ENCODE measurements at regions not wholly inside any gene's neighbourhood (a gene's known extent, or its start where the extent isn't known, plus 50 kb on each side); places are given as distances from the start of the nearest gene placed in this dataset.

DNA sequence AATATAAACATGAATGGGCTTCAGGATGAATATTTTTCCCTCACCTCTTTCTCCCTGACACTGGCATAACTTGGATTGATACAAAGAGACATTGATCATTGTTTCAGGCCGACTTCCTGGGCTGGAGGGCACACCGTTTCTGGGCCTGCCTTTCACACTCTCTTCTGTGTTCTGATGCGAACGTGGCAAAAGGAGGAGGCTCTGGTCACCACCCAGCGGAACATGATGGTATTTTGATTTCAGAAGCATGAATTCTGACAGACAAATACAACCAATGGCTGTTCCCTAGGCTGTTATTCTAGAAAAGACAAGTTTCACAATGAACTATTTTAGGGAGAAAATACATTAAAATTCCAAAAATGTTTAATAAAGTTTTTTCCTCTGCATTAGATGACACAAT is 534.5 kb upstream of the MKI67 start:
- TF ChIP-seq SMC3 (conservative IDR thresholded peaks at IDR 0.05; ENCODE audit: poor library complexity) (no peak), EP300 (conservative IDR thresholded peaks at IDR 0.05; ENCODE audit: poor library complexity, severe bottlenecking) (no peak), EZH2 (IDR thresholded peaks at IDR 0.05; ENCODE audit: borderline replicate concordance, insufficient read depth, low read length, poor library complexity, severe bottlenecking) (no peak), RAD21 (conservative IDR thresholded peaks at IDR 0.05) (no peak), TAF1 (IDR thresholded peaks at IDR 0.05; ENCODE audit: low read depth) (no peak), MXI1 (conservative IDR thresholded peaks at IDR 0.05; ENCODE audit: poor library complexity, severe bottlenecking) (no peak), POLR2AphosphoS5 (IDR thresholded peaks at IDR 0.05) (no peak)
- TF ChIP-seq, protein P1, sequence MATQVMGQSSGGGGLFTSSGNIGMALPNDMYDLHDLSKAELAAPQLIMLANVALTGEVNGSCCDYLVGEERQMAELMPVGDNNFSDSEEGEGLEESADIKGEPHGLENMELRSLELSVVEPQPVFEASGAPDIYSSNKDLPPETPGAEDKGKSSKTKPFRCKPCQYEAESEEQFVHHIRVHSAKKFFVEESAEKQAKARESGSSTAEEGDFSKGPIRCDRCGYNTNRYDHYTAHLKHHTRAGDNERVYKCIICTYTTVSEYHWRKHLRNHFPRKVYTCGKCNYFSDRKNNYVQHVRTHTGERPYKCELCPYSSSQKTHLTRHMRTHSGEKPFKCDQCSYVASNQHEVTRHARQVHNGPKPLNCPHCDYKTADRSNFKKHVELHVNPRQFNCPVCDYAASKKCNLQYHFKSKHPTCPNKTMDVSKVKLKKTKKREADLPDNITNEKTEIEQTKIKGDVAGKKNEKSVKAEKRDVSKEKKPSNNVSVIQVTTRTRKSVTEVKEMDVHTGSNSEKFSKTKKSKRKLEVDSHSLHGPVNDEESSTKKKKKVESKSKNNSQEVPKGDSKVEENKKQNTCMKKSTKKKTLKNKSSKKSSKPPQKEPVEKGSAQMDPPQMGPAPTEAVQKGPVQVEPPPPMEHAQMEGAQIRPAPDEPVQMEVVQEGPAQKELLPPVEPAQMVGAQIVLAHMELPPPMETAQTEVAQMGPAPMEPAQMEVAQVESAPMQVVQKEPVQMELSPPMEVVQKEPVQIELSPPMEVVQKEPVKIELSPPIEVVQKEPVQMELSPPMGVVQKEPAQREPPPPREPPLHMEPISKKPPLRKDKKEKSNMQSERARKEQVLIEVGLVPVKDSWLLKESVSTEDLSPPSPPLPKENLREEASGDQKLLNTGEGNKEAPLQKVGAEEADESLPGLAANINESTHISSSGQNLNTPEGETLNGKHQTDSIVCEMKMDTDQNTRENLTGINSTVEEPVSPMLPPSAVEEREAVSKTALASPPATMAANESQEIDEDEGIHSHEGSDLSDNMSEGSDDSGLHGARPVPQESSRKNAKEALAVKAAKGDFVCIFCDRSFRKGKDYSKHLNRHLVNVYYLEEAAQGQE (IDR thresholded peaks at IDR 0.05; ENCODE audit: borderline replicate concordance), result no peak
- TF ChIP-seq, protein P2, sequence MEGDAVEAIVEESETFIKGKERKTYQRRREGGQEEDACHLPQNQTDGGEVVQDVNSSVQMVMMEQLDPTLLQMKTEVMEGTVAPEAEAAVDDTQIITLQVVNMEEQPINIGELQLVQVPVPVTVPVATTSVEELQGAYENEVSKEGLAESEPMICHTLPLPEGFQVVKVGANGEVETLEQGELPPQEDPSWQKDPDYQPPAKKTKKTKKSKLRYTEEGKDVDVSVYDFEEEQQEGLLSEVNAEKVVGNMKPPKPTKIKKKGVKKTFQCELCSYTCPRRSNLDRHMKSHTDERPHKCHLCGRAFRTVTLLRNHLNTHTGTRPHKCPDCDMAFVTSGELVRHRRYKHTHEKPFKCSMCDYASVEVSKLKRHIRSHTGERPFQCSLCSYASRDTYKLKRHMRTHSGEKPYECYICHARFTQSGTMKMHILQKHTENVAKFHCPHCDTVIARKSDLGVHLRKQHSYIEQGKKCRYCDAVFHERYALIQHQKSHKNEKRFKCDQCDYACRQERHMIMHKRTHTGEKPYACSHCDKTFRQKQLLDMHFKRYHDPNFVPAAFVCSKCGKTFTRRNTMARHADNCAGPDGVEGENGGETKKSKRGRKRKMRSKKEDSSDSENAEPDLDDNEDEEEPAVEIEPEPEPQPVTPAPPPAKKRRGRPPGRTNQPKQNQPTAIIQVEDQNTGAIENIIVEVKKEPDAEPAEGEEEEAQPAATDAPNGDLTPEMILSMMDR (IDR thresholded peaks at IDR 0.05; ENCODE audit: poor library complexity, severe bottlenecking), result no peak

DNA sequence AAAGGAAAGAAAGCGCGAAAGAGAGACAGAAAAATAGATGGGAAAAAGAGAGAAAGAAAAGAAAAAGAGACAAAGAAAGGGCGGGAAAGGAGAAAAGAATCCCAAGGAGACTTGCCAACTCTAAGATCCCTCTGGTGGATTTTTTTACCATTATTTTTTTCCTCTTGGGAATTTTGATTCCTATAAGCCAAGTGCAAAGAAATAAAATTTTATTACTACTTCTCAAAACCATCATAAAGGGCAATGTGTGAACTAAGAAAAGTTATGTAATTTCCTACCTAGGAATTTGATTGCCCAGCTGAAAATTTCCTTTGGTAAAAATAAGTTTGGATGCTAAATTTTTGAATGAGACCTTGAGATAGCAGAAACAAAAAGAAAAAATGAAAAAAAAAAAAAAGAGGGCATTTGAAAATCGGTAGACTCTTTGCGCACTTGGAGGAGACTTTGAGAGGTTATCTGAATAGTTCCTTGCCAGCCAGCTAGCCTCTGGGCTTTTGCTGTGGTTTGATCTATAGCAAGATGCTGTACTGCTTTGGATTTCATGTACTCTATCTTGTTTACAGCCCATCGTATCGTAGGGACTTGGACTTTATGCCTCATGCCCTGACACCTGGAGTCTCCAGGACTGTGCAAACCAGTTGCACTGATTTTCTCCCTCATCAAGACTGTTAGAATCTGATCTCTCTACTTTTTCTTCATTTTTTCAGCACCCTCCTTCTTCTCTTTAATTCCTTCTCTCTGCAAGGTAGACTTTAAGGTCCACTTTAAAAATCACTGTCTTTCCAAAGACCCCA is 535.4 kb upstream of the MKI67 start:
- Histone ChIP-seq H3K9me3 (ENCODE audit: low read length) (no peaks in the 10 kb centered on the region), H3K9me2 (ENCODE audit: insufficient read depth, low read length) (no peaks in the 10 kb centered on the region), H3K36me3 (ENCODE audit: insufficient read depth, low read length) (no peaks in the 10 kb centered on the region), H3K4me2 (ENCODE audit: low read length) (no peak overlapping the region), H3K79me2 (replicated peaks; ENCODE audit: insufficient read depth, low read length) (no peaks in the 10 kb centered on the region), H3K27ac (ENCODE audit: low read length) (no peak overlapping the region), H2AFZ (ENCODE audit: low read depth, low read length) (no peak overlapping the region), H3K27me3 (ENCODE audit: insufficient read depth, low read depth, low read length) (no peaks in the 10 kb centered on the region), H3K4me3 (ENCODE audit: low read length) (no peak overlapping the region), H4K20me1 (ENCODE audit: insufficient read depth) (no peaks in the 10 kb centered on the region), H3K9ac (ENCODE audit: low read length) (no peak overlapping the region), H3F3A (ENCODE audit: insufficient read depth, low read length, poor library complexity, severe bottlenecking) (no peaks in the 10 kb centered on the region)
- no peak for TF ChIP-seq RAD21 (conservative IDR thresholded peaks at IDR 0.05)
- TF ChIP-seq POLR2AphosphoS5 (IDR thresholded peaks at IDR 0.05), result no peak
- TF ChIP-seq TAF1 (IDR thresholded peaks at IDR 0.05; ENCODE audit: low read depth), result no peak
- TF ChIP-seq, protein P1 (IDR thresholded peaks at IDR 0.05; ENCODE audit: borderline replicate concordance), result no peak
- TF ChIP-seq, protein P2 (IDR thresholded peaks at IDR 0.05; ENCODE audit: poor library complexity, severe bottlenecking), result no peak
- TF ChIP-seq MXI1 (conservative IDR thresholded peaks at IDR 0.05; ENCODE audit: poor library complexity, severe bottlenecking), result no peak

More for the DNA sequence above, 534.5 kb upstream of the MKI67 start:
- Histone ChIP-seq H4K20me1 (ENCODE audit: insufficient read depth) (no peaks in the 10 kb centered on the region), H3K27ac (ENCODE audit: low read length) (no peak overlapping the region), H3K36me3 (ENCODE audit: insufficient read depth, low read length) (no peaks in the 10 kb centered on the region), H2AFZ (ENCODE audit: low read depth, low read length) (no peak overlapping the region), H3K9ac (ENCODE audit: low read length) (no peak overlapping the region), H3F3A (ENCODE audit: insufficient read depth, low read length, poor library complexity, severe bottlenecking) (no peaks in the 10 kb centered on the region), H3K4me2 (ENCODE audit: low read length) (no peak overlapping the region), H3K27me3 (ENCODE audit: insufficient read depth, low read depth, low read length) (no peaks in the 10 kb centered on the region), H3K79me2 (replicated peaks; ENCODE audit: insufficient read depth, low read length) (no peaks in the 10 kb centered on the region), H3K9me2 (ENCODE audit: insufficient read depth, low read length) (no peaks in the 10 kb centered on the region), H3K9me3 (ENCODE audit: low read length) (no peaks in the 10 kb centered on the region), H3K4me3 (ENCODE audit: low read length) (no peak overlapping the region)
